Stomach (tissue), 8 donors: ENCODE measurements at regions not wholly inside any gene's neighbourhood (a gene's known extent, or its start where the extent isn't known, plus 50 kb on each side); places are given as distances from the start of the nearest gene placed in this dataset.

Source experiments
- DNase-seq, 2 donors: peaks; one replicate each; pipeline versions ENCODE4 v3.0.0 to v3.0.0-alpha.2; 2013 to 2019
- H3K27ac ChIP-seq, 5 donors: fragments of 200-600 bp in 4 of 5; sonication (generic) in 4 of 5; one replicate each; pipeline ENCODE4 v1.5.1; 2013 to 2019; ENCODE audit warnings: mild to moderate bottlenecking in 1 of 5, moderate library complexity in 1 of 5
- H3K27me3 ChIP-seq, 3 donors: fragments of 200-600 bp; sonication (generic); one replicate each; pipeline ENCODE4 v1.5.1; 2017 to 2019; ENCODE audit warnings: mixed run types in 1 of 3
- H3K36me3 ChIP-seq, 4 donors: fragments of 200-600 bp; sonication (generic); 1 replicate in 3 of 4; 2 replicates in 1 of 4; pipeline ENCODE4 v1.5.1; 2016 to 2019
- H3K4me1 ChIP-seq, 4 donors: fragments of 200-600 bp; sonication (generic); one replicate each; pipeline ENCODE4 v1.5.1; 2016 to 2019
- H3K4me3 ChIP-seq, 4 donors: fragments of 200-600 bp; sonication (generic) in 3 of 4; one replicate each; pipeline ENCODE4 v1.5.1; 2016 to 2019; ENCODE audit warnings: mild to moderate bottlenecking in 1 of 4
- H3K9me3 ChIP-seq, 4 donors: fragments of 200-600 bp; sonication (generic); one replicate each; pipeline ENCODE4 v1.5.1; 2016 to 2019
- CTCF ChIP-seq, 7 experiments: fragments of 450-650 bp in 4 of 7; fragments of 200-600 bp in 3 of 7; sonication (generic) in 3 of 7; IDR thresholded peaks; one replicate each; pipeline ENCODE4 v1.5.1; 2016 to 2019; ENCODE audit warnings: antibody characterized with exemption in 7 of 7, control low read depth in 2 of 7, mild to moderate bottlenecking in 1 of 7
- EP300 ChIP-seq: sonication (generic); formaldehyde crosslinking; IDR thresholded peaks from one replicate; pipeline ENCODE4 v1.6.1; 2017; ENCODE audit warnings: antibody characterized with exemption
- POLR2A ChIP-seq, 4 donors: fragments of 450-650 bp; IDR thresholded peaks; one replicate each; pipeline ENCODE4 v1.6.1; 2016; ENCODE audit warnings: antibody characterized with exemption in 4 of 4, control low read depth in 2 of 4, mild to moderate bottlenecking in 1 of 4, moderate library complexity in 1 of 4
- POLR2AphosphoS5 ChIP-seq, 3 donors: sonication (generic); formaldehyde crosslinking; IDR thresholded peaks; one replicate each; pipeline ENCODE4 v1.6.1; 2016; ENCODE audit warnings: antibody characterized with exemption in 3 of 3
- WGBS, 5 donors: extraction: QIAGEN DNeasy Blood & Tissue Kit in 3 of 5; methylation state at CpG; one replicate each; pipeline versions ENCODE4 v1.1.5 to v1.1.7; 2013 to 2018; 5-methylcytosine and 5-hydroxymethylcytosine counted together
- intact Hi-C: fragments of 100-400 bp; cut with DNase I; formaldehyde crosslinking; loops from one replicate; pipeline ENCODE4 v1.15.1; 2023; ENCODE audit warnings: low total_unique reads
- donor health status: healthy with polysubstance abuse.
- donor health status: Bipolar disorder and iron deficiency.
- donor health status: healthy.

GRCh38 chr14:35993684-35993960 is 167.5 kb downstream of the BRMS1L start:
- no peaks in the 10 kb centered on the region for H3K9me3 ChIP-seq
- H3K27me3 ChIP-seq: peaks cover 0 to 4% (median 0%) of the 10 kb centered on the region in 3 donors
- TF ChIP-seq EP300 (no peak), POLR2AphosphoS5 (IDR thresholded peaks at IDR 0.05) (no peak), CTCF (IDR thresholded peaks at IDR 0.05) (no peak), POLR2A (IDR thresholded peaks at IDR 0.05) (no peak)
- H3K36me3 ChIP-seq: no peaks in the 10 kb centered on the region
- no peak overlapping the region for H3K4me3 ChIP-seq
- H3K27ac ChIP-seq: no peak overlapping the region
- intact Hi-C loops: no loop called here
- no peaks in the 10 kb centered on the region for H3K4me1 ChIP-seq
- DNase-seq: no peak
- 88 to 98% (median 96%) methylated on average over 3 of the region's 3 CpGs for WGBS, 5 donors

- TF ChIP-seq POLR2AphosphoS5 (IDR thresholded peaks at IDR 0.05) (no peak), POLR2A (IDR thresholded peaks at IDR 0.05) (no peak), CTCF (IDR thresholded peaks at IDR 0.05) (no peak), EP300 (no peak)
- H3K4me3 ChIP-seq: no peak overlapping the region
- 81 to 95% (median 91%) methylated on average over 5 of the region's 5 CpGs for WGBS, 5 donors
- no peak overlapping the region for H3K27ac ChIP-seq
- H3K27me3 ChIP-seq: no peaks in the 10 kb centered on the region
- H3K4me1 ChIP-seq: no peaks in the 10 kb centered on the region
- intact Hi-C loops: no loop called here
- DNase-seq: no peak
- H3K36me3 ChIP-seq: no peaks in the 10 kb centered on the region
- H3K9me3 ChIP-seq: no peaks in the 10 kb centered on the region
These were observed 166.9 kb downstream of the BRMS1L start for GRCh38 chr14:35992816-35993683.

GRCh38 chr14:35991356-35991755 is 165.2 kb downstream of the BRMS1L start:
- H3K36me3 ChIP-seq: no peaks in the 10 kb centered on the region
- H3K4me1 ChIP-seq: no peaks in the 10 kb centered on the region
- TF ChIP-seq EP300 (no peak), CTCF (IDR thresholded peaks at IDR 0.05) (no peak), POLR2A (IDR thresholded peaks at IDR 0.05) (no peak), POLR2AphosphoS5 (IDR thresholded peaks at IDR 0.05) (no peak)
- no peak overlapping the region for H3K27ac ChIP-seq
- no peaks in the 10 kb centered on the region for H3K27me3 ChIP-seq
- DNase-seq: no peak
- no peaks in the 10 kb centered on the region for H3K9me3 ChIP-seq
- intact Hi-C loops: no loop called here
- no peak overlapping the region for H3K4me3 ChIP-seq

GRCh38 chr14:35989736-35990135 is 163.6 kb downstream of the BRMS1L start:
- DNase-seq: no peak
- H3K36me3 ChIP-seq: no peaks in the 10 kb centered on the region
- TF ChIP-seq CTCF (IDR thresholded peaks at IDR 0.05): no peak
- TF ChIP-seq POLR2A (IDR thresholded peaks at IDR 0.05): no peak
- TF ChIP-seq POLR2AphosphoS5 (IDR thresholded peaks at IDR 0.05): no peak
- no peak for TF ChIP-seq EP300
- H3K9me3 ChIP-seq: no peaks in the 10 kb centered on the region
- 93 to 99% (median 98%) methylated on average over 4 of the region's 4 CpGs for WGBS, 5 donors
- no peaks in the 10 kb centered on the region for H3K4me1 ChIP-seq
- no peak overlapping the region for H3K27ac ChIP-seq
- H3K4me3 ChIP-seq: no peak overlapping the region
- H3K27me3 ChIP-seq: no peaks in the 10 kb centered on the region
- intact Hi-C loops: no loop called here
